HEK293 (cell line): ENCODE measurements at regions not wholly inside any gene's neighbourhood (a gene's known extent, or its start where the extent isn't known, plus 50 kb on each side); places are given as distances from the start of the nearest gene placed in this dataset.

Source experiments
- CTCF ChIA-PET: fragments of 350-600 bp; formaldehyde crosslinking; extraction: SDS; loops from one replicate; lab custom pipeline; 2021; ENCODE audit warnings: antibody characterized with exemption; lab: Yijun Ruan, JAX
- POLR2A ChIA-PET: fragments of 300-600 bp; formaldehyde crosslinking; extraction: SDS; loops from one replicate; lab custom pipeline; 2020; ENCODE audit warnings: antibody characterized with exemption, inconsistent platforms; lab: Yijun Ruan, JAX
- H3K27ac ChIP-seq: fragments of 200-500 bp; sonication (Bioruptor generic); 2 replicates; pipeline ENCODE4 v1.5.1; 2014; ENCODE audit warnings: low read depth, low read length, control low read depth, inconsistent platforms; ENCODE audit errors: extremely low read depth
- H3K36me3 ChIP-seq, 2 experiments: fragments of 200-500 bp in 1 of 2; sonication (Bioruptor generic) in 1 of 2; 1 replicate in 1 of 2; 2 replicates in 1 of 2; pipeline ENCODE4 v1.5.1; 2014 to 2017; ENCODE audit warnings: inconsistent platforms in 2 of 2, low read length in 2 of 2; ENCODE audit not compliant: control insufficient read depth in 2 of 2, insufficient read depth in 1 of 2
- H3K4me1 ChIP-seq: fragments of 200-500 bp; sonication (Bioruptor generic); 2 replicates; pipeline ENCODE4 v1.5.1; 2014; ENCODE audit warnings: mild to moderate bottlenecking, low read length, inconsistent platforms; ENCODE audit not compliant: control insufficient read depth, insufficient read depth
- H3K4me3 ChIP-seq: 2 replicates; pipeline ENCODE4 v1.5.1; 2011; ENCODE audit warnings: low read depth, mild to moderate bottlenecking, control low read depth, low read length, moderate library complexity
- H3K9me3 ChIP-seq: fragments of 200-500 bp; sonication (Bioruptor generic); 2 replicates; pipeline ENCODE4 v1.5.1; 2014; ENCODE audit warnings: low read depth, low read length, inconsistent platforms; ENCODE audit not compliant: control insufficient read depth, insufficient read depth
- BCL11A ChIP-seq: fragments of 450-650 bp; formaldehyde crosslinking; IDR thresholded peaks from 2 replicates; pipeline ENCODE4 v1.5.1; 2016; ENCODE audit warnings: low read depth, missing biosample characterization, missing genetic modification characterization
- FEZF1 ChIP-seq: fragments of 450-650 bp; formaldehyde crosslinking; IDR thresholded peaks from 2 replicates; pipeline ENCODE4 v1.5.1; 2016; ENCODE audit warnings: missing biosample characterization, missing genetic modification characterization
- GLIS1 ChIP-seq: fragments of 450-650 bp; formaldehyde crosslinking; IDR thresholded peaks from 2 replicates; pipeline ENCODE4 v1.5.1; 2016; ENCODE audit warnings: missing biosample characterization, missing genetic modification characterization
- KLF16 ChIP-seq: fragments of 450-650 bp; formaldehyde crosslinking; IDR thresholded peaks from 2 replicates; pipeline ENCODE4 v1.5.1; 2017; ENCODE audit warnings: missing biosample characterization, missing genetic modification characterization
- SCRT2 ChIP-seq: fragments of 450-650 bp; formaldehyde crosslinking; IDR thresholded peaks from 2 replicates; pipeline ENCODE4 v1.5.1; 2016; ENCODE audit warnings: missing biosample characterization, missing genetic modification characterization
- SP7 ChIP-seq: fragments of 450-650 bp; formaldehyde crosslinking; IDR thresholded peaks from 2 replicates; pipeline ENCODE4 v1.5.1; 2016; ENCODE audit warnings: missing biosample characterization, missing genetic modification characterization
- ZNF140 ChIP-seq: fragments of 450-650 bp; formaldehyde crosslinking; IDR thresholded peaks from 2 replicates; pipeline ENCODE4 v1.5.1; 2016; ENCODE audit warnings: missing biosample characterization, missing genetic modification characterization
- ZNF146 ChIP-seq: fragments of 450-650 bp; formaldehyde crosslinking; IDR thresholded peaks from 2 replicates; pipeline ENCODE4 v1.5.1; 2016; ENCODE audit warnings: missing biosample characterization, missing genetic modification characterization
- ZNF155 ChIP-seq: fragments of 450-650 bp; formaldehyde crosslinking; IDR thresholded peaks from 2 replicates; pipeline ENCODE4 v1.5.1; 2016; ENCODE audit warnings: missing biosample characterization, missing genetic modification characterization
- ZNF16 ChIP-seq: fragments of 450-650 bp; formaldehyde crosslinking; IDR thresholded peaks from 2 replicates; pipeline ENCODE4 v1.5.1; 2016; ENCODE audit warnings: low read depth, missing biosample characterization, missing genetic modification characterization
- ZNF175 ChIP-seq: fragments of 450-650 bp; formaldehyde crosslinking; IDR thresholded peaks from 2 replicates; pipeline ENCODE4 v1.5.1; 2016; ENCODE audit warnings: missing biosample characterization, missing genetic modification characterization
- ZNF184 ChIP-seq: fragments of 450-650 bp; IDR thresholded peaks from 2 replicates; pipeline ENCODE4 v1.5.1; 2018; ENCODE audit warnings: missing biosample characterization, mild to moderate bottlenecking, missing genetic modification characterization
- ZNF266 ChIP-seq: fragments of 450-650 bp; formaldehyde crosslinking; IDR thresholded peaks from 2 replicates; pipeline ENCODE4 v1.5.1; 2016; ENCODE audit warnings: missing biosample characterization, missing genetic modification characterization, low read depth
- ZNF366 ChIP-seq: fragments of 450-650 bp; formaldehyde crosslinking; conservative IDR thresholded peaks from 2 replicates; pipeline ENCODE4 v1.5.1; 2016; ENCODE audit warnings: missing biosample characterization, missing genetic modification characterization
- ZNF391 ChIP-seq: fragments of 450-650 bp; formaldehyde crosslinking; IDR thresholded peaks from 2 replicates; pipeline ENCODE4 v1.5.1; 2016; ENCODE audit warnings: low read depth, missing biosample characterization, missing genetic modification characterization, borderline replicate concordance
- ZNF394 ChIP-seq: fragments of 450-650 bp; formaldehyde crosslinking; IDR thresholded peaks from 2 replicates; pipeline ENCODE4 v1.5.1; 2016; ENCODE audit warnings: missing biosample characterization, missing genetic modification characterization, mild to moderate bottlenecking, moderate library complexity, borderline replicate concordance
- ZNF423 ChIP-seq: fragments of 450-650 bp; formaldehyde crosslinking; IDR thresholded peaks from 2 replicates; pipeline ENCODE4 v1.5.1; 2016; ENCODE audit warnings: missing biosample characterization, missing genetic modification characterization
- ZNF426 ChIP-seq: fragments of 450-650 bp; formaldehyde crosslinking; IDR thresholded peaks from 2 replicates; pipeline ENCODE4 v1.5.1; 2017; ENCODE audit warnings: missing biosample characterization, missing genetic modification characterization, mild to moderate bottlenecking, inconsistent platforms, moderate library complexity
- ZNF529 ChIP-seq: fragments of 450-650 bp; formaldehyde crosslinking; IDR thresholded peaks from 2 replicates; pipeline ENCODE4 v1.5.1; 2017; ENCODE audit warnings: missing genetic modification characterization, missing biosample characterization; ENCODE audit not compliant: insufficient replicate concordance
- ZNF544 ChIP-seq: fragments of 450-650 bp; formaldehyde crosslinking; IDR thresholded peaks from 2 replicates; pipeline ENCODE4 v1.5.0; 2017; ENCODE audit warnings: missing biosample characterization, missing genetic modification characterization
- ZNF549 ChIP-seq: fragments of 450-650 bp; IDR thresholded peaks from 2 replicates; pipeline ENCODE4 v1.5.1; 2018; ENCODE audit warnings: missing biosample characterization, missing genetic modification characterization, mild to moderate bottlenecking, inconsistent platforms, moderate library complexity
- ZNF571 ChIP-seq: fragments of 450-650 bp; formaldehyde crosslinking; IDR thresholded peaks from 2 replicates; pipeline ENCODE4 v1.5.0; 2017; ENCODE audit warnings: missing biosample characterization, missing genetic modification characterization
- ZNF621 ChIP-seq: fragments of 450-650 bp; formaldehyde crosslinking; IDR thresholded peaks from 2 replicates; pipeline ENCODE4 v1.5.1; 2017; ENCODE audit warnings: missing biosample characterization, missing genetic modification characterization
- ZNF623 ChIP-seq: fragments of 450-650 bp; formaldehyde crosslinking; IDR thresholded peaks from 2 replicates; pipeline ENCODE4 v1.5.1; 2016; ENCODE audit warnings: missing biosample characterization, missing genetic modification characterization
- ZNF658 ChIP-seq: fragments of 450-650 bp; formaldehyde crosslinking; IDR thresholded peaks from 2 replicates; pipeline ENCODE4; 2016; ENCODE audit warnings: missing biosample characterization, missing genetic modification characterization
- ZNF664 ChIP-seq: fragments of 450-650 bp; formaldehyde crosslinking; IDR thresholded peaks from 2 replicates; pipeline ENCODE4 v1.5.1; 2016; ENCODE audit warnings: missing biosample characterization, missing genetic modification characterization
- ZNF701 ChIP-seq: fragments of 450-650 bp; formaldehyde crosslinking; IDR thresholded peaks from 2 replicates; pipeline ENCODE4 v1.5.1; 2016; ENCODE audit warnings: missing biosample characterization, missing genetic modification characterization
- TF ChIP-seq, protein P1 (sequence below): fragments of 450-650 bp; formaldehyde crosslinking; IDR thresholded peaks from 2 replicates; pipeline ENCODE4 v1.5.1; 2016; ENCODE audit warnings: missing biosample characterization, missing genetic modification characterization
- TF ChIP-seq, protein P2 (sequence below): fragments of 450-650 bp; formaldehyde crosslinking; IDR thresholded peaks from 2 replicates; pipeline ENCODE4 v1.5.1; 2016; ENCODE audit warnings: missing biosample characterization, missing genetic modification characterization

DNA sequence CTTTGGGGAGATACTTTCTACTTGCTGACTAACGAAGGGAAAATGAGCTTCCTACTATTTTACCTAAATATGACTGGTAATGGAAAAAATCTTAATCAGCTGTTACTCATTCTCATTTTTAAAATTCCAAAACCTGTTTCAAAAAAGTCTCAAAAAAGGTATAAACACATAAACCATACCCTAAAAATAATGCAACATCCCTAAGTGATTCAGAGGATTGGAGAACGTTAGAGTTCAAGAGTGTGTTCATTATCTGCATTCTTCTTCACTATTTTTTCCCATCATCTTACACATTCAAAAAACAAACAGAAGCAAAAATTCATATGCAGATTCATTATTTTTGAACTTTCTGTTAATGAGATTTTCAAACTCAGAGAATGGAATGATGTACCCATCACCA lies 150.4 kb upstream of the GNAI1 start (continued):
- TF ChIP-seq ZNF658 (tag by site-specific recombination) = no peak
- TF ChIP-seq ZNF623 (tag by site-specific recombination) = no peak
- no peak for TF ChIP-seq ZNF664
- no peak for TF ChIP-seq ZNF16
- TF ChIP-seq SCRT2 (tag by site-specific recombination) = no peak
- no peak for TF ChIP-seq BCL11A
- TF ChIP-seq ZNF175 = no peak
- no peak for TF ChIP-seq KLF16 (tag by site-specific recombination)
- TF ChIP-seq GLIS1 (tag by site-specific recombination) = no peak
- TF ChIP-seq ZNF544 (tag by site-specific recombination) = no peak
- TF ChIP-seq ZNF184 (tag by site-specific recombination) = no peak
- TF ChIP-seq ZNF701 (tag by site-specific recombination) = no peak

DNA sequence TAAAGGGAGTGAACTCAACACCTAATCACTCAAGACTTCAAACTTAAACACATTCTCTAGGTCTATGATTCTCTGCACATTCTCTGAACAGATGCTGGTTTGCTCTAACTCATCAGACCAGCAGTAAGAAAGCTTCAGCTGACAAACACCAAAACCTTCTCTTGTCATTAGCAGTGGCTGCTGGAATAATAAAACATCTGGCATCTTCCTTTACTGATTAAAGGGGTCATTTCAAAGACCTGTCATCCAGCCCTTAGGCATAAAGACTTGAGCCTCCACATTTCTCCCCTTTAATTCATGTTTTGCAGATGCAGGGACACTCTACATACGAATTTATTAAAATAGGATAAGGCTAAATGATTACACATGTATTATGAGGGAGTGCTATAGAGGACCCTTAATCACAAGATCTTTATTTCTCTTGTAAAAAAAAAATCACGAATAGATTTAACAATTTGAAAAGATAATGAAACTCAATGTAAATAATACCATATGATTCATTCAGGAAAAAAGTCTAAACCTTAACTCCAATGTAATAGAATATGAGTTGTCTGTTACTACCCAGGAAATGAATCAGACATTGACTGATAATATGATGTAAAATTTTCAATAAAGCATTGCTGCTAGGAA lies 152.4 kb upstream of the GNAI1 start:
- ChIA-PET POLR2A (no interaction called here), CTCF (no interaction called here)
- H3K27ac ChIP-seq = no peak overlapping the region
- no peaks in the 10 kb centered on the region for H3K9me3 ChIP-seq
- H3K4me3 ChIP-seq = no peak overlapping the region
- H3K36me3 ChIP-seq = no peaks in the 10 kb centered on the region
- no peaks in the 10 kb centered on the region for H3K4me1 ChIP-seq
- TF ChIP-seq, protein P1, sequence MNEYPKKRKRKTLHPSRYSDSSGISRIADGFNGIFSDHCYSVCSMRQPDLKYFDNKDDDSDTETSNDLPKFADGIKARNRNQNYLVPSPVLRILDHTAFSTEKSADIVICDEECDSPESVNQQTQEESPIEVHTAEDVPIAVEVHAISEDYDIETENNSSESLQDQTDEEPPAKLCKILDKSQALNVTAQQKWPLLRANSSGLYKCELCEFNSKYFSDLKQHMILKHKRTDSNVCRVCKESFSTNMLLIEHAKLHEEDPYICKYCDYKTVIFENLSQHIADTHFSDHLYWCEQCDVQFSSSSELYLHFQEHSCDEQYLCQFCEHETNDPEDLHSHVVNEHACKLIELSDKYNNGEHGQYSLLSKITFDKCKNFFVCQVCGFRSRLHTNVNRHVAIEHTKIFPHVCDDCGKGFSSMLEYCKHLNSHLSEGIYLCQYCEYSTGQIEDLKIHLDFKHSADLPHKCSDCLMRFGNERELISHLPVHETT (tag by site-specific recombination) = no peak
- TF ChIP-seq ZNF664 (no peak), ZNF146 (no peak), ZNF423 (tag by site-specific recombination) (no peak), ZNF549 (no peak), ZNF426 (no peak), ZNF571 (tag by site-specific recombination) (no peak), ZNF394 (tag by site-specific recombination) (no peak), ZNF366 (no peak)

DNA sequence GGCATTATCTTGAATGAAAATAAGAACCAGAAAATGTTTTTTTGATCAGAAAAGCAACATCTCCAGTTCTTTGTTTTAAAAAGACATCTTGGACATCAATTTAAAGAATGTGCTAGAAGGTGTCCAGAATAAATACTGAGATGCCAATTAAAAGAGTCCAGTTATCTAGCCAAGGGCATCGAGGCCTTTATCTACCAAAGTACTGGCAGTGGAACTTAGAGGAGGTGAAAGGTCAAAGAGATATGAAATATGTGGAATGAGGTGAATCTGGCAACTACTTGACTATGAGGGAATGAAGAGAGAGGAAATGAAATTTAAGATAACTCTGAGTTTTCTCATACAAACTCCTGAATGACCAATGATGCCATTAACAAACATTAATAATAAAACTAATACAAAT lies 154.3 kb upstream of the GNAI1 start:
- no peaks in the 10 kb centered on the region for H3K4me1 ChIP-seq
- ChIA-PET CTCF (no interaction called here), POLR2A (no interaction called here)
- no peaks in the 10 kb centered on the region for H3K9me3 ChIP-seq
- H3K4me3 ChIP-seq = no peak overlapping the region
- no peak for TF ChIP-seq ZNF391
- TF ChIP-seq ZNF140 (tag by site-specific recombination) = no peak
- TF ChIP-seq FEZF1 (tag by site-specific recombination) = no peak
- TF ChIP-seq ZNF621 (tag by site-specific recombination) = no peak
- no peak for TF ChIP-seq SP7 (tag by site-specific recombination)
- TF ChIP-seq ZNF266 (tag by site-specific recombination) = no peak
- no peak for TF ChIP-seq ZNF529 (tag by site-specific recombination)
- no peak for TF ChIP-seq ZNF155 (tag by site-specific recombination)
- TF ChIP-seq, protein P2, sequence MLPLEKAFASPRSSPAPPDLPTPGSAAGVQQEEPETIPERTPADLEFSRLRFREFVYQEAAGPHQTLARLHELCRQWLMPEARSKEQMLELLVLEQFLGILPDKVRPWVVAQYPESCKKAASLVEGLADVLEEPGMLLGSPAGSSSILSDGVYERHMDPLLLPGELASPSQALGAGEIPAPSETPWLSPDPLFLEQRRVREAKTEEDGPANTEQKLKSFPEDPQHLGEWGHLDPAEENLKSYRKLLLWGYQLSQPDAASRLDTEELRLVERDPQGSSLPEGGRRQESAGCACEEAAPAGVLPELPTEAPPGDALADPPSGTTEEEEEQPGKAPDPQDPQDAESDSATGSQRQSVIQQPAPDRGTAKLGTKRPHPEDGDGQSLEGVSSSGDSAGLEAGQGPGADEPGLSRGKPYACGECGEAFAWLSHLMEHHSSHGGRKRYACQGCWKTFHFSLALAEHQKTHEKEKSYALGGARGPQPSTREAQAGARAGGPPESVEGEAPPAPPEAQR = no peak
- no peak for TF ChIP-seq ZNF544 (tag by site-specific recombination)
- no peaks in the 10 kb centered on the region for H3K36me3 ChIP-seq
- no peak overlapping the region for H3K27ac ChIP-seq
